Left lung (tissue), 4 donors: ENCODE measurements at regions not wholly inside any gene's neighbourhood (a gene's known extent, or its start where the extent isn't known, plus 50 kb on each side); places are given as distances from the start of the nearest gene placed in this dataset.

Source experiments
- ATAC-seq: fragments of 200-7000 bp; cut with Tn5 transposase; one replicate; pipeline ENCODE4 v1.9.1; 2020; ENCODE audit warnings: moderate library complexity
- DNase-seq, 4 donors: peaks; one replicate each; pipeline ENCODE4 v3.0.0-alpha.2; 2013 to 2020
- H3K27ac ChIP-seq, 2 donors: fragments of 200-600 bp; sonication (generic) in 1 of 2; one replicate each; pipeline versions ENCODE4 v1.5.0 to v1.8.0; 2020 to 2021
- H3K27me3 ChIP-seq, 2 donors: fragments of 200-600 bp; sonication (generic) in 1 of 2; one replicate each; pipeline versions ENCODE4 v1.5.0 to v1.8.0; 2020 to 2021
- H3K36me3 ChIP-seq, 2 donors: fragments of 200-600 bp; sonication (generic) in 1 of 2; one replicate each; pipeline versions ENCODE4 v1.5.0 to v1.8.0; 2020 to 2021
- H3K4me1 ChIP-seq, 2 donors: fragments of 200-600 bp; one replicate each; pipeline ENCODE4 v1.8.0; 2021
- H3K4me3 ChIP-seq, 2 donors: fragments of 200-600 bp; sonication (generic) in 1 of 2; one replicate each; pipeline versions ENCODE4 v1.5.0 to v1.8.0; 2020 to 2021; ENCODE audit warnings: mild to moderate bottlenecking in 1 of 2
- H3K9me3 ChIP-seq, 2 donors: fragments of 200-600 bp; sonication (generic) in 1 of 2; one replicate each; pipeline versions ENCODE4 v1.5.0 to v1.8.0; 2020 to 2021
- CTCF ChIP-seq, 2 donors: fragments of 200-600 bp; sonication (generic) in 1 of 2; IDR thresholded peaks; one replicate each; pipeline versions ENCODE4 v1.5.0 to v1.8.0; 2021; ENCODE audit warnings: antibody characterized with exemption in 2 of 2
- intact Hi-C, 2 donors: fragments of 100-400 bp; cut with DNase I; formaldehyde crosslinking; loops; one replicate each; pipeline versions ENCODE4 v1.11.2 to v1.14.2; 2022
- donor health status: DM: no; HTN: yes; CAD: no.
- donor health status: DM: no; HTN: no; CAD: no.

GRCh38 chr4:144338148-144338547 is 197.6 kb upstream of the GYPA start:
- Histone ChIP-seq H3K4me1 (no peaks in the 10 kb centered on the region), H3K4me3 (no peak overlapping the region), H3K36me3 (no peaks in the 10 kb centered on the region), H3K9me3 (no peaks in the 10 kb centered on the region), H3K27ac (no peak overlapping the region), H3K27me3 (no peaks in the 10 kb centered on the region)
- DNase-seq = no peak
- intact Hi-C loops = no loop called here
- no peak for ATAC-seq
- TF ChIP-seq CTCF (IDR thresholded peaks at IDR 0.05) = no peak

GRCh38 chr4:144338834-144339233 is 198.3 kb upstream of the GYPA start:
- no peaks in the 10 kb centered on the region for H3K36me3 ChIP-seq
- ATAC-seq (no peak), DNase-seq (no peak)
- no peaks in the 10 kb centered on the region for H3K9me3 ChIP-seq
- intact Hi-C loops = no loop called here
- H3K4me1 ChIP-seq = no peaks in the 10 kb centered on the region
- H3K27me3 ChIP-seq = no peaks in the 10 kb centered on the region
- no peak for TF ChIP-seq CTCF (IDR thresholded peaks at IDR 0.05)
- H3K27ac ChIP-seq = no peak overlapping the region
- H3K4me3 ChIP-seq = no peak overlapping the region

GRCh38 chr4:144340931-144341330 is 200.4 kb upstream of the GYPA start:
- H3K27me3 ChIP-seq = no peaks in the 10 kb centered on the region
- no peak for ATAC-seq
- intact Hi-C loops = no loop called here

GRCh38 chr4:144342949-144343760 is 202.6 kb upstream of the GYPA start:
- H3K4me1 ChIP-seq = no peaks in the 10 kb centered on the region
- ATAC-seq = no peak

More at GRCh38 chr4:144340931-144341330, 200.4 kb upstream of the GYPA start:
- H3K4me1 ChIP-seq = no peaks in the 10 kb centered on the region
- no peak for TF ChIP-seq CTCF (IDR thresholded peaks at IDR 0.05)
- H3K27ac ChIP-seq = no peak overlapping the region
- no peaks in the 10 kb centered on the region for H3K9me3 ChIP-seq
- no peak for DNase-seq
- H3K4me3 ChIP-seq = no peak overlapping the region
- no peaks in the 10 kb centered on the region for H3K36me3 ChIP-seq

GRCh38 chr4:144347121-144347520 is 206.6 kb upstream of the GYPA start:
- Histone ChIP-seq H3K4me1 (no peaks in the 10 kb centered on the region), H3K9me3 (no peaks in the 10 kb centered on the region), H3K4me3 (no peak overlapping the region), H3K36me3 (no peaks in the 10 kb centered on the region), H3K27ac (no peak overlapping the region), H3K27me3 (no peaks in the 10 kb centered on the region)
- TF ChIP-seq CTCF (IDR thresholded peaks at IDR 0.05) = no peak
- ATAC-seq = no peak
- DNase-seq = no peak
- intact Hi-C loops = no loop called here

More at GRCh38 chr4:144342949-144343760, 202.6 kb upstream of the GYPA start:
- no peak overlapping the region for H3K4me3 ChIP-seq
- no peaks in the 10 kb centered on the region for H3K27me3 ChIP-seq
- DNase-seq = no peak
- TF ChIP-seq CTCF (IDR thresholded peaks at IDR 0.05) = no peak
- intact Hi-C loops = no loop called here
- no peaks in the 10 kb centered on the region for H3K36me3 ChIP-seq
- H3K27ac ChIP-seq = no peak overlapping the region
- no peaks in the 10 kb centered on the region for H3K9me3 ChIP-seq
